NCI-H774 (cell line): ENCODE measurements at regions not wholly inside any gene's neighbourhood (a gene's known extent, or its start where the extent isn't known, plus 50 kb on each side); places are given as distances from the start of the nearest gene placed in this dataset.
"Not testable (repeated sequence)": the region's sequence is repeated elsewhere in the genome, so short reads cannot be mapped to it uniquely, and the experiment has no call there.

Experiments
- DNase-seq: peaks from one replicate; lab custom pipeline; 2025; lab: John Stamatoyannopoulos, UW

DNA sequence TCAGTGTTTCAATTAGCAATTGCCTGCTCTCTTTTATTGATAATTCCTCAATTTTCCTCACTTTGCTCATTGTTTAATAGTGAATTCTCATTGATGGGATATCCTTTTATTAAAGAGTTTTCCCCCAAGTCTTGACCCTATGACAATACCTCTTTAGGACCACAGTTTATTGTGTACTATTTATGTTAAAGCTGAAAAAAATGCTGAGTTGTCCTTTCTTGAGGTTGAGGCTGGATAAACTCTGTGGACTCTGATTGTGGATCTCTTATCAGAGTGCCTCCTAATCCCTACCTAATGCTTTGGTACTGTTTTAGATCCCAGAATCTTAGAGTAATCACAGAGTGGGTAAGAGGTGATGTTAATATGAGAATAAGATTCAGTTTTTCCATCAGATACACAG is 416.3 kb upstream of the GBE1 start:
- no peak for DNase-seq

DNA sequence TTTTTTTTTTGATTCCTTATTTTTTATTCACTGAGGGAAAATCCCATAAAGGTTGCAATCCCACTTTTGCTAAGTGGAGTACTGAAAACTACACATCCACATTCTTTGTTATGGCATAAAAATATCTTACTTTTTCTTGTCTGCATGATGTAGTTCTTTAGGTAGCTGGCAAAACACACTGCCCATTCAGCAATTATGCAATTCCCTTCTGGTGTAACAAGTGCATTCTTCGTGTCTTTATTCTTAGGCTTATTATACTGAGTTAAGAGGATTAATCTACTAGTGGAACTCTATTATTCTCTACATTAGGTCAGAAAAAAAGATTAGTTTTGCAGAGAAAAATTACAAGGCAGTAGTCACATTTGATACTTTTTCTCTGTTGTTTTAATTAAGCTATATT is 403.8 kb upstream of the GBE1 start:
- DNase-seq, result no peak

DNA sequence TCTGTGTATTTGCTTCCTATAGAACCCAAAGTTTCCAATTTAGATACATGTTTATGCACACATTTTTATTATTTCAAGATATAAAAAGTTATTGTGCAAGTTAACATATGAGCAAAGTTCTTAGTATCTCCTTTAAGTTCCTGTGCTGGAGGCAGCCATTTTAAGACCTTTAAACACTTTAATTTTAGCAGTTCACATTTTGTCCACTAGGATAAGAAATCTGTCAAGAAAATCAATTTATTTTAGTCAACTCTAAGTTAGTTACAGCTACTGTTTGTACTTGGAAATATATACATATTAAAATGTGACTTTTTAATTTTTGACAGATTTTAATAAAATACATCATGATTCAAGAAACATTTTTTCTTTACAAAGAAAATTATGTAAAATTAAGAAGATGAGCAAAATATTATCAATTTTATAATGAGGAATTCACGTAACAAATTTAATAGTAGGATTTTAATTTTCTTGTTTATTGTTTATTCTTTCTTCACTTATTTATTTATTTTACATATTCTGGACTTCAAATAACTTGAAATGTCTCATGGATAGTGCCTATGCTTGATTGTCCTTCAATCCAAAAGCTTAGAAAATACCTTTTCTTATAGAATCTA is 402.6 kb upstream of the GBE1 start:
- no peak for DNase-seq

DNA sequence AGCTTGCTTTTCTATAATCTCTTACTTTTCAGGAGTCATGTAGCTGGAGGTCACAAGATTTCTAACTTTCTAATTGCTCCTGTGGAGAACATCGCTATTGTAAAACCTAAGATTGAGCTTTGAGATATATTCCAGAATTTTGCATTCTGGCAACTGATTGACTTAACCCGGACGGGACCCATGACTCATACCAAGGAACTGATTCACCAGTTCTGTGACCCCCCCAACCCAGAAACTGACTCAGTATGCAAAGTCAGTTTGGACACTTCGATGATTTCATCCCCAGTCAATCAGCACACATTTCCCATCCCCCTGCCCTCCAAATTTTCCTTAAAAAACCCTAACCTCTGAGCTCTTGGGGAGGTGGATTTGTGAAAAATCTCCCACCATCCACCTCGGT is 396.5 kb upstream of the GBE1 start:
- DNase-seq, result no peak

DNA sequence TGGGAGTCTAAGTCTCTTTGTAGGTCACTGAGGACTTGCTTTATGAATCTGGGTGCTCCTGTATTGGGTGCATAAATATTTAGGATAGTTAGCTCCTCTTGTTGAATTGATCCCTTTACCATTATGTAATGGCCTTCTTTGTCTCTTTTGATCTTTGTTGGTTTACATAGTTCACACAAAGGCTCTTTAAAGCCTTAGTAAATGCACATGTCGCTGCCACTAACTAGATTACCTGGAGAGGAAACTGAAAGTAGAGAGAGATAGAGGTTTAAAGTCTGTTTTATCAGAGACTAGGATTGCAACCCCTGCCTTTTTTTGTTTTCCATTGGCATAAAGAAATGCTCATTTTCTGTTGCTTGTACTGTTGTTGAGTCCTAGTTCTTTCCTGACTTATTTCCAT is 392.4 kb upstream of the GBE1 start:
- DNase-seq, result not testable (repeated sequence)

DNA sequence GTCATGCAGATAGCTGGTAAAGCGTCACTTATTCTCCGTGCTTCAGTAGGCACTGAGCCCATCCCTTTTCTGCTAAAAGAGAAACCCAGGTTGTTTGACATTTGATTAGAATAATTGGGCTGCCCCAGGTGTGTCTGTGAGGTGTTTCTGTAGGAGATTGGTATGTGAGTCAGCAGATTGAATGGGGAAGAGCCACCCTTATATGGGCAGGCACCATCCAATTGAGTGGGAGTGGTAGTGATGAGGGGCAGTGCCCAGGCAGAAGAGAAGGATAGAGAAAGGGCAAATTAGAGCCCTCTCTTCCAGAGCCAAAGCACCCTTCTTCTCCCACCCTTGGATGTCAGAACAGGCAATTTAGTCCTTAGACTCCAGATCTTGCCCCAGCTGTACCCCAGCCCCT is 384.3 kb upstream of the GBE1 start:
- no peak for DNase-seq

DNA sequence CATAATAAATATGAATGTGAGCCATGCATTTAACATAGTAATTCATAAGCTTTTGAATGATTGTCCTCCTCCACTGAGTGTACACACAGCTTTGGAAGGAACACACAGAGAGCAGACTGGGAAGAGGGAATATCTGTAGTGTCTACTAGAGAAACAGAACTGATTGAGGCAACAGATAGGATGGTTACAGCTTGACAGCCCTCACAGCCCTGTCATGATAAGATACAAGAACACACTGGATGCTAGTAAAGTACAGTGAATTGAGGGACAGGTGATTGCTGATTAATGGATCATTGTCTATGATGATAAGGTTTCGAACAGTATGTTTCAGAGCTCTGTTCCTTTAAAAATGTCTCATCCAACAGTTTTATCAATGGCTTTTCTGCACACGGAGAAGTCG is 383.4 kb upstream of the GBE1 start:
- DNase-seq, result no peak

DNA sequence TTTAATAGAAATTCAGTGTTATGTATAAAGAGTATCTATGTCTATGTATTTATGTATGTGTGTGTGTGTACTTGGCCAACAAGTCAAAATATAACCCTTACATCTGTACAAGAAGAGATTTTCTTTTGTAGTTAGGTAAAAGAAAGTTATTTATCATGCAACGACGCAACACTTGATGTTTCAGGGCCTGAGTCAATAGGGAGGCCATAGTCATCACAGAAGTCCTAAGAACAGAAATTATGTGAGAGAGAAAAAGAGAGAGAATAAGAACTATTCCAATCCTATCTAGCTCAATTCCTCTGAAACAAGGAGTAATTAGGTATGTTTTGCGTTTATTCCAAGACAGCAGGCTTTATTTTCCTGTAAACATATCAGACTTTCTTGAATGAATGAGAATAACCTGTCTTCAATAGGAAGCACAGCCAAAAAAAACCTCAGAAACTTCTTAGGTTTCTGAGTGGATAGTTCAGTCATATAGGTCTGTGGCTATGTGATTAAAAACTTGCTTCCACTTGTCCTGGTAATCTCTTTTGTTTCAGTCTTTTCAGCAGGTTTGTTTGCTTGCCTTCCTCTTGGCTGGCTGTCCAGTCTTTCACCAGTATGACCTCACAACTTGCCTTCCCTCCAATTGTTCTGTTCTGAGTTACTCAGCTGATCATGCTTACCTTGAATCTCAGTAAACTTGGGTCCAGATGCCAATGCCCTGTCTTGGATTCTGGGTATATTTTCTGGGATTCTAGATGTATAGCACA is 382.4 kb upstream of the GBE1 start:
- no peak for DNase-seq

DNA sequence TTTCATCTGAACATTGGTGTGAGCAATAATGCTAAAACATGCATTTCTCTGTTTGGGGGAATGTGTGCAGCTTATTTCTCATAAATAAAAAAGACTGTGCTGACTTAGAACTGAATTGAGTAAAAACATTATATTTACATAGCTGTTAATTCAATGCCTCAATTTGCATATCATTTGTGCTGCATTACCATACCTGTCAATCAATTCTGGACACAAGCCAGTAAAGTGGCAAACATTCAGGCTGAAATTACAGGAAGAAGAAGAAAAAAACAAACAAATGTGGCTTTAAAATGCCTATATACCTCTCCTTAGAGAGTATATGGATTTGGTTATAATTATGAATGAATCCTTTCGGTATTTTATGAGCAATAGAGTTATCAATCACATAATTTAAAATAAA is 380.1 kb upstream of the GBE1 start:
- DNase-seq, result no peak

DNA sequence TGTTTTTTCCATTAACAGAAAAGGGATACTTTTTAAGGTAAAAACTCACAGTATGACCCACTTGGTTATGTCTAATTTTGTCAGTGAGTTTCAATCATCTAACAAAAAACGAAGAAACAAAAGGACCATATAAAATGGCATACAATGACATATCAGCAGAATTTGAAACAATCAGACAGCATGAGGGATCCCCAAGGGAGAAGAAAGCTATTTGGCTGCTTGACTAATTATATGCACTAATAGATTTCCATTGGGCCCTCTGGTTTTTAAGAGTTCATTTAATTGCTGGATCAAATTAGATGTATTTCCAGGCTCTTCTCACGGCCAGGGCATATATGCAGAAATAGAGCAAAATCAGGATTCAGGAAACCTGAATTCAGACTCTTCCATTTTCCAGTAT is 376.4 kb upstream of the GBE1 start:
- DNase-seq, result no peak

DNA sequence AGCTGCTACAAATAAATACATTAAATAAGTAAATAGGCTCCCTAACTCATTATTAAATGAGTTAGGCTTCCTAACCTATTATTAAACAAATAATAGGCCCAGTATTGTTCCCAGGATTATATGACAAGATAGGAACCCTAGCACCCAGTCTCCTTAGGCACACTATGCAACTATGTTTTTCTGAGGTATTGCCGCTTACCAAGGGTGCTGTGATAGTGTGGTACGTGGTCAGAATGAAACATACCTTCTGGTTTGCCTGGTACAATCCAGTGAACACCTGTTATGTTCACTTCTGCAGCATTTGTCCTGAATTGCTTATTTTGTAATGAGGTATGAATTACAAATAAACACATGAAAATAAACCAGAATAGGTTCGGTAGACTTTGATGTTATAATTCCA is 375.6 kb upstream of the GBE1 start:
- no peak for DNase-seq

DNA sequence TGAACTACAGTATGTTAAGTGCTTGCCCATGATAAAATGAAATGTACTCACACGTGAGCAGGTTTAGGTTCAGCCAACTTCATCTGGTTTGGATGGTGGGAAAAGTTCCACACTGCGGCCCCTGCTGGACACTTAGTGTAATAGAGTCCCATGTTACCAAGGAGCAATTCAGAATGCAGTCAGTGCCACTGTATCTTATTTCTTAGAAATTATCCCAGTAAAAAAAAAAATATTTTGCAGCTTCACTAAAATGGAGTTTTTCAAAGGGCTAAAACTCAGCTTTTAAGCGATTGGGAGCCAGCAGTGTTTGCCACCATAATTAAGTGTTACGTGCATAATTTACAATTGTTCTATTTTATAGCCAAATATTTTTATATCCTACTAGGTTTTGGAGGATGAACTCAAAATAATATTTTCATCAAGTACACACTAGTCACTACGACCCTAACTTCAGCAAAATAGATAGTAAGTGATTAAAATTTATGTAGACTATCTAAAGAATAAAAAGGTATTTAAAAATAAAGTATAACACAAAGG is 371.7 kb upstream of the GBE1 start:
- no peak for DNase-seq

DNA sequence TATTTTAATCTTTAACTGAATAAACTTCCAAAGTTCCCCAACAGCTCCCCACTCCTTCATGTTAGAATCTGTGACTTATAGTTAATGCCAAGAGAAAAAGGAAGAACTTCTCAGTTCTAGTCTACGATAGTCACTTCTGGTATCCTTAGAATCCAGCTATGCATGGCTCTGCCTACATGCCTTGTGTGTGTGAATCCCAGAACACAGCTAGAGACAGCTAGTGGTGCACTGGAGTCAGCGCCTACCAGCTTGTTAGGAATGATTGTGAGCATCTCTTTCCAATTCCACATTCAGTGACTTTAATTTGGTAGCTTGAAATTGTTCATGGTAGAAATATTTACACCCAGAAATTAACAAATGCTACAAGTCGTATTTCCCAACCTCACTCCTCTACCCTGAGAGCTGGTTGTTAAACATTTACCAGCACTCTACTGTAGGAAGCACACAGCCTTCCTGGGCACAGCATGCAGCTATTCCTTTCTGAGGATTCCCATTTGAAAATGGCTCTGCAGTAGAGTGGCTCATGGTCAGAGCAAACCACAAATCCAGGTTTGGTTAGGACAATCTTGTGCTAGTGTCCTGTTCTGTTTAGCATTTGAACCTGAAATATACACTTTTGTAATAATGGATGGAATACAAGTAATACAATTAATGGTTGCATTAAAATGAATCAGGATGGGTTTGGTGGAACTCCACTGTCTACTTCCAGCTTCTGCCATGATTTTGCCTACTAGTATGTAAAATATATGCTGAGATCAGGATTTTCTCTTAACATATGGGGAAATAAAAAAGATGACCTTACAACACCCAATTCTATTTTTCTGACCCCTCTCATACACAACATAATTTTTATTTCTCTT is 371.0 kb upstream of the GBE1 start:
- no peak for DNase-seq

DNA sequence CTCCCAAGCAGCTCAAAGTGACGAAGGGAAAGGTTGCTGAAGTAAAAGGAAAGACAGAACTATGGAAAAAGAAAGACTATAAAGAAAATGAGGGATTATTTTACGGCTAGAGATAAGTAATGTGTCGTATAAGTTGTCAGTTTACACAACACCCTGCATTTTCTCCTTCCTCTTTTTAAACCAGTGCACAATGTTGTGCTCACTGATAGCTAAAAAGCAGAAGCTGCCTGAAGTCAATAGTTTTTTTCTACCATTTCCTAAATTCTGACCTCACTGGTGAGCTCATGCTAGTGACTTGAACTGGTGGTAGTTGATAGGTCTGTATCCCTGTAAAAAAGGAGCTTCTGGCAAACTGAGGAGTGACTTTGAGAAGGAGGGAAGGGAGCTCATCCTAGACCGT is 368.6 kb upstream of the GBE1 start:
- no peak for DNase-seq

DNA sequence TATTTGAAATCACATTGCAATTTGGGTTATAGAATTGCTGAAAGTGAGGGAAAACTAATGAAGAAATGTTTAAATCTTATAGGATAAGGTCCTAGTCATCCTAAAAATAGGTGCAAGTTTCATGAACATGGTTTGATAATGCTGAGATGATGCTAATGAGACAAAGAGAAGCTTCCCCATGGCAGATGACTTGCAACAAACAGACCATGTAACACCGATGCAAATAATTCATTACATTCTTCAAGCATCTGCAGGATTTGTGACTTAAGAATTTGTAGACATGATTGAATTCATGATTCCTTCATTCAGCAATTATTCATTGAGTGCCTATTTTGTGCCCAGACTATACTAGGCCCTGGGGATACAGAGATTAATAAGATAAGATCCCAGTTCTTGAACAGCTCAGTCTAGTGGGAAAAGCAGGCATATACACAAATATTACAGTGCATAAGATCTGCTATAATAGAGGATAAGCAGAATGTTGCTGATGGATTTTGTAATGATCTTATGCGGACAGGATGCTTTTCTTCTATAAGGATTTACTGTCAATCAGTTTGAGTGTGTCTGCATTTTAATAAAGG is 367.9 kb upstream of the GBE1 start:
- DNase-seq, result no peak

DNA sequence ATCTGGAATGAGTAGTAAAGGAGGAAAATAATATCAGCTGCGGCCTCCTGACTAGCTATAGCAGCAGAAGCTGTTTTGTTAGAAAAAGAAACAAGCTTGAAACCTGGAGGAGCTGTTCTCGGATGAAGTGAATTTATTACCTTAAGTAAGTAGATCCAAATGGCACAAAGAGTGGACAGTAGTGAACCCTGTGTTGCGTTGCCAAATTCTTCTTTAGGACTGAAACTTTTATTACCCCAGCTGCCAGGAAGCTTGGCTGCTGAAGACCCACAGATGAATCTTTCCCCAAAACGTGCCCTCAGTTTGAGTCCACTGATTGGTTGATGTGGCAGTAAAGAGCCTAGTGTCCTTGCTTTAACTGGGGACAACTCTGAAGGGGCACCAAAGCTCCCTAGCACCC is 366.8 kb upstream of the GBE1 start:
- no peak for DNase-seq

DNA sequence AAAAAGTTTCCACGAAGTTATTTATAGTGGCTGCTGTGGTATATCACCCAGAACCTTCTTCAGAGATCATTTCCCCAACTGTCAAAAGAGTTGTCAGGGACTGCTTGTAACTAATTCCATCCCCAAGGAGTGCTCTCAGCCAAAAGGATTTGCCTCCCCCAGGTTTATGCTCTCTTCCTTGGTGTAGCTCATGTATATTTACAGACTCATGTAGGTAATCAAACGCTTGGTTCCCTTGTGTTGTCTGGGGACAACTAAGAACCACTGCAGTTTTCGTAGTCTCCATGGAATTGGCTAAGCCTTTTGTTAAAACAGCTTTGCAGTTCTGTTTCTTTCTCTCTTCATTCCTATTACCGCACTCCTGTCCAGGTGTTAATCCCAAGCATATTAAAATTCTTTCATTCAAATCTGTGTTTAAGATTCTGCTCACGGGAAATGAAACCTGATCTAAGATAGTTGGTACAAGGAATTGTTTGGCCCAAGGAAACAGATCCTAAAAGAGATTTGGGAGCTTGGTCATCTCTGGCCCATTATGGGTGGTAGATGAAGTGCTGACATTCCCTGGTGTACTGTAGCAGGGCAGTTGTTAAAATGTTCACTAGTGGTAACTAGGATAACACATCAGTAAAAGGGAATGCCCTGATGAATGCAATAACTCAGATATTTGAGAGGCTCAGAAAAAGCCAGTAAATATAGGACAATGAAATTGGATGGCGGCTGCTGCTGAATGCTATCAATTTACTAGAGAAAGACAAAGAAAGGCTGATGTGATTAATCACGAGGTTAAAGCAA is 361.3 kb upstream of the GBE1 start:
- DNase-seq, result no peak

DNA sequence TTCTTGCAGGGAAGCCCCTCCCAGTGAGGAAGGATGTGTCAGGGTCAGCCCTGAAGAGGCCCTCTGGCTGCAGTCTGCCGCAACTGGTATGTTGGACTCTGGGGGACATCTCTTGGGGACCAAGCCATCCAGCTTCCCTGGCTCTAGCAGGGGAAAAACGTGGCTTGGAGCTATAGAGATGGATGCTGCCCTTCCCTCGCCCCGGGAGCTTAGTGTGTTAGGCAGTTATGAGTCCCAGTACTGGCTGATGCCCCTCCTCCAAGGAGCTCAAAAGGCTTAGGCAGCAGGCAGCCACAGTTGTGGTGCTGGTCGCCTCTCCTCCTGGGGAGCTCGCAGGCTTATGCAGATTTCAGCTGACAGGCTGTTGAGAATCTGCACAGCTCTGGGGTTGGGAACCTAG is 353.1 kb upstream of the GBE1 start:
- DNase-seq, result no peak

DNA sequence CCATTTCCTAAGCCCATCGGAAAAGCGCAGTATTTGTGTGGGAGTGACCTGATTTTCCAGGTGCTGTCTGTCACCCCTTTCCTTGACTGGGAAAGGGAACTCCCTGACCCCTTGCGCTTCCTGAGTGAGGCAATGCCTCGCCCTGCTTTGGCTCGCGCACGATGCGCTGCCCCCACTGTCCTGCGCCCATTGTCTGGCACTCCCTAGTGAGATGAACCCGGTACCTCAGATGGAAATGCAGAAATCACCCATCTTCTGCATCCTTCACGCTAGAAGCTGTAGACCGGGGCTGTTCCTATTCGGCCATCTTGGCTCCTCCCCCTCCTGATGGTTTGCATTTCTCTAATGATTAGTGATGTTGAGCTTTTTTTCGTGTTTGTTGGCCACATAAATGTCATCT is 349.3 kb upstream of the GBE1 start:
- DNase-seq, result not testable (repeated sequence)

DNA sequence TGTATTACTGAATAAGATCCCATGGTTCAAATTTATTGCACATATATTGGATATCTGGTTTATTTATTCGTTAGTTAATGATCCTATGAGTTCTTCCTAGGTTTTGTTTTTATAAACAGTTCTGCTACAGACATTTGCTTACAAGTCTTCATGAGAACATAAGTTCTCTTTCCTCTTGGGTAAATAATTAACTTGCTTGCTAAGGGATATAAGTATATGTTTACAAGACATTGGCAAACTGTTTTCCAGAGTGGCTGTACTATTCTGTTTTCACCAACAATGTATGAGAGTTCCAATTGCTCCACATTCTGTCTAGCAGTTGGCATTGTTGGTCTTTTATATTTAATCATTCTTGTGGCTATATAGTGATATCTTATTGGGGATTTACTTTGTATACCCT is 341.8 kb upstream of the GBE1 start:
- no peak for DNase-seq

DNA sequence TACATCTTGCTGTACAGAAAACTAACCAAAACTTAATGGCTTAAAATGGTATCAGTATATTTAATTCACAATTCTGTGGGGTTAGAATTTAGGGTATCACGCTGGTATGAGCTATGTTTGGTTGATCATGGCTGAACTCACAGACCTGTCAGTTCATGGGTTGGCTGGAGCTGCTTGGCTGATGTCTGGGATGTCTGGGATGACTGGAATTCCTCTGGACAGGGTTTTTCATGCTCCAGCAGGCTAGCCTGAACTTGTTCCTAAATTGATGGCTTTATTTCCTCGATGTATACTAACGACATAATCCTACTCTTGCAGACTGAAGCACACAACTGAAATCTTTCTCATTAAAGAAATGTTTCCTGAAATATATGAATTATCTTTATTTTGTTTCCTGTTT is 338.9 kb upstream of the GBE1 start:
- DNase-seq, result no peak

DNA sequence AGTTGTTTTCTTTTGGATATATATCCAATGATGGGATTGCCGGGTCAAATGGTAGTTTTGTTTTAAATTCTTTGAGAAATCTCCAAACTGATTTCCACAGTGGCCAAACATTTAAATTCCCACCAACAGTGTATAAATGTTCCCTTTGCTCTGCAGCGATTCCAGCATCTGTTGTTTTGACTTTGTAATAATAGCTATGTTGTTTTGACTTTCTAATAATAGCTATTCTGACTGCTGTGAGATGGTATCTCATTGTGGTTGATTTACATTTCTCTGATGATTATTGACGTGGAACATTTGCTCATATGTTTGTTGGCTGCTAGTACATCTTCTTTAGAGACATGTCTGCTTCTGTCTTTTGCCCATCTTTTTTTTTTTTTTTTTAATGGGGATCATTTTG is 332.2 kb upstream of the GBE1 start:
- no peak for DNase-seq
